Type B pancreatic cell (in vitro differentiated cells): ENCODE measurements at regions not wholly inside any gene's neighbourhood (a gene's known extent, or its start where the extent isn't known, plus 50 kb on each side); places are given as distances from the start of the nearest gene placed in this dataset.

ENCODE experiments used
- DNase-seq: peaks from one replicate; pipeline ENCODE4 v3.0.0; 2021; ENCODE audit warnings: mixed read lengths; ENCODE audit not compliant: unreplicated experiment; ENCODE audit errors: extremely low spot score
- H3K27ac Mint-ChIP-seq: 2 replicates; pipeline ENCODE4 v1.8.0; 2021; ENCODE audit warnings: mild to moderate bottlenecking, mixed read lengths
- H3K27me3 Mint-ChIP-seq: 2 replicates; pipeline ENCODE4 v1.8.0; 2021; ENCODE audit warnings: mixed read lengths
- H3K36me3 Mint-ChIP-seq: 2 replicates; pipeline ENCODE4 v1.8.0; 2021; ENCODE audit warnings: mixed read lengths
- H3K4me1 Mint-ChIP-seq: one replicate; pipeline ENCODE4 v1.8.0; 2021; ENCODE audit warnings: mixed read lengths; ENCODE audit not compliant: unreplicated experiment
- H3K4me3 Mint-ChIP-seq: 2 replicates; pipeline ENCODE4 v1.8.0; 2021; ENCODE audit warnings: mild to moderate bottlenecking, mixed read lengths
- H3K9me3 Mint-ChIP-seq: 2 replicates; pipeline ENCODE4 v1.8.0; 2021; ENCODE audit warnings: mixed read lengths
- CTCF ChIP-seq: fragments of 200-600 bp; sonication (generic); conservative IDR thresholded peaks from 2 replicates; pipeline ENCODE4 v1.5.0; 2021; ENCODE audit warnings: antibody characterized with exemption, mild to moderate bottlenecking

GRCh38 chr19:30172613-30173242 is 199.5 kb upstream of the ZNF536 start:
- Mint-ChIP-seq H3K9me3 (no peaks in the 10 kb centered on the region), H3K27me3 (peaks cover 10% of the 10 kb centered on the region), H3K36me3 (no peaks in the 10 kb centered on the region), H3K4me1 (no peaks in the 10 kb centered on the region), H3K4me3 (no peak overlapping the region), H3K27ac (no peak overlapping the region)
- no peak for TF ChIP-seq CTCF
- DNase-seq: no peak

- no peak overlapping the region for H3K27ac Mint-ChIP-seq
- H3K4me3 Mint-ChIP-seq: no peak overlapping the region
- no peak for DNase-seq
- H3K27me3 Mint-ChIP-seq: peaks cover 10% of the 10 kb centered on the region
- H3K9me3 Mint-ChIP-seq: no peaks in the 10 kb centered on the region
- no peaks in the 10 kb centered on the region for H3K36me3 Mint-ChIP-seq
- H3K4me1 Mint-ChIP-seq: no peaks in the 10 kb centered on the region
- no peak for TF ChIP-seq CTCF
These were observed 198.4 kb upstream of the ZNF536 start for GRCh38 chr19:30173593-30174356.

GRCh38 chr19:30174357-30174645 is 197.9 kb upstream of the ZNF536 start:
- no peak overlapping the region for H3K27ac Mint-ChIP-seq

GRCh38 chr19:30174791-30175190 is 197.4 kb upstream of the ZNF536 start:
- no peaks in the 10 kb centered on the region for H3K4me1 Mint-ChIP-seq
- H3K4me3 Mint-ChIP-seq: no peak overlapping the region
- H3K9me3 Mint-ChIP-seq: peaks cover 6% of the 10 kb centered on the region
- no peak for TF ChIP-seq CTCF
- peaks cover 13% of the 10 kb centered on the region for H3K27me3 Mint-ChIP-seq
- no peak overlapping the region for H3K27ac Mint-ChIP-seq
- no peaks in the 10 kb centered on the region for H3K36me3 Mint-ChIP-seq
- no peak for DNase-seq

More at GRCh38 chr19:30174357-30174645, 197.9 kb upstream of the ZNF536 start:
- Mint-ChIP-seq H3K9me3 (peaks cover 1% of the 10 kb centered on the region), H3K4me3 (no peak overlapping the region), H3K4me1 (no peaks in the 10 kb centered on the region), H3K27me3 (peaks cover 10% of the 10 kb centered on the region), H3K36me3 (no peaks in the 10 kb centered on the region)
- no peak for DNase-seq
- no peak for TF ChIP-seq CTCF

GRCh38 chr19:30175987-30176386 is 196.2 kb upstream of the ZNF536 start:
- no peaks in the 10 kb centered on the region for H3K4me1 Mint-ChIP-seq
- peaks cover 13% of the 10 kb centered on the region for H3K27me3 Mint-ChIP-seq
- DNase-seq: no peak
- peaks cover 7% of the 10 kb centered on the region for H3K9me3 Mint-ChIP-seq
- H3K4me3 Mint-ChIP-seq: no peak overlapping the region
- H3K27ac Mint-ChIP-seq: no peak overlapping the region
- TF ChIP-seq CTCF: no peak
- H3K36me3 Mint-ChIP-seq: no peaks in the 10 kb centered on the region
